Activated gamma-delta T cell treated with Interleukin-2 at 50 U/mL for 16 hours (primary cell): ENCODE measurements at regions not wholly inside any gene's neighbourhood (a gene's known extent, or its start where the extent isn't known, plus 50 kb on each side); places are given as distances from the start of the nearest gene placed in this dataset.
"Not testable (repeated sequence)": the region's sequence is repeated elsewhere in the genome, so short reads cannot be mapped to it uniquely, and the experiment has no call there.

Experiments
- DNase-seq: peaks from one replicate; pipeline ENCODE4 v3.0.0-alpha.2; 2020

GRCh38 chr7:52472006-52472620 is 563.3 kb upstream of the POM121L12 start:
- DNase-seq = no peak

GRCh38 chr7:52465216-52465615 is 570.2 kb upstream of the POM121L12 start:
- DNase-seq = no peak

GRCh38 chr7:52463341-52463740 is 572.1 kb upstream of the POM121L12 start:
- no peak for DNase-seq

- no peak for DNase-seq
Observed at GRCh38 chr7:52462474-52462873, 573.0 kb upstream of the POM121L12 start.

GRCh38 chr7:52455571-52455970 is 579.9 kb upstream of the POM121L12 start:
- no peak for DNase-seq

GRCh38 chr7:52450816-52451215 is 584.6 kb upstream of the POM121L12 start:
- DNase-seq = no peak

GRCh38 chr7:52447581-52448180 is 587.8 kb upstream of the POM121L12 start:
- DNase-seq = no peak

- DNase-seq = no peak
Observed at GRCh38 chr7:52436278-52436677, 599.2 kb upstream of the POM121L12 start.

GRCh38 chr7:52431082-52431815 is 604.2 kb upstream of the POM121L12 start:
- no peak for DNase-seq

- no peak for DNase-seq
Observed at GRCh38 chr7:52423251-52423650, 612.2 kb upstream of the POM121L12 start.

- no peak for DNase-seq
Observed at GRCh38 chr7:52413051-52413450, 622.4 kb upstream of the POM121L12 start.

GRCh38 chr7:52410032-52410431 is 625.4 kb upstream of the POM121L12 start:
- DNase-seq = no peak

- DNase-seq = no peak
Observed at GRCh38 chr7:52406808-52407207, 628.6 kb upstream of the POM121L12 start.

- no peak for DNase-seq
Observed at GRCh38 chr7:52382731-52383130, 652.7 kb upstream of the POM121L12 start.

- DNase-seq = no peak
Observed at GRCh38 chr7:52369922-52370321, 665.5 kb upstream of the POM121L12 start.

GRCh38 chr7:52365349-52365748 is 670.1 kb upstream of the POM121L12 start:
- no peak for DNase-seq

- no peak for DNase-seq
Observed at GRCh38 chr7:52362521-52362920, 672.9 kb upstream of the POM121L12 start.

GRCh38 chr7:52360541-52360940 is 674.9 kb upstream of the POM121L12 start:
- no peak for DNase-seq

- no peak for DNase-seq
Observed at GRCh38 chr7:52355053-52355452, 680.4 kb upstream of the POM121L12 start.

GRCh38 chr7:52352013-52352981 is 683.1 kb upstream of the POM121L12 start:
- DNase-seq = no peak

- no peak for DNase-seq
Observed at GRCh38 chr7:52344015-52344414, 691.4 kb upstream of the POM121L12 start.

- DNase-seq = no peak
Observed at GRCh38 chr7:52340067-52340466, 695.4 kb upstream of the POM121L12 start.

GRCh38 chr7:52328328-52328727 is 707.1 kb upstream of the POM121L12 start:
- DNase-seq = not testable (repeated sequence)
